Colonic mucosa (tissue), 4 donors: ENCODE measurements at regions not wholly inside any gene's neighbourhood (a gene's known extent, or its start where the extent isn't known, plus 50 kb on each side); places are given as distances from the start of the nearest gene placed in this dataset.

Experiments
- DNase-seq: peaks from one replicate; pipeline ENCODE4 v3.0.0-alpha.2; 2020
- H3K27ac ChIP-seq: fragments of 200-600 bp; one replicate; pipeline ENCODE4 v1.8.0; 2021
- H3K27me3 ChIP-seq: fragments of 200-600 bp; one replicate; pipeline ENCODE4 v1.8.0; 2021
- H3K36me3 ChIP-seq: fragments of 200-600 bp; one replicate; pipeline ENCODE4 v1.8.0; 2021
- H3K4me1 ChIP-seq: fragments of 200-600 bp; one replicate; pipeline ENCODE4 v1.8.0; 2021; ENCODE audit warnings: mild to moderate bottlenecking
- H3K4me3 ChIP-seq: fragments of 200-600 bp; one replicate; pipeline ENCODE4 v1.8.0; 2021
- H3K9ac ChIP-seq, 2 donors: one replicate each; pipeline ENCODE4 v1.7.0; 2013; ENCODE audit warnings: control low read depth in 2 of 2, low read depth in 2 of 2, low read length in 2 of 2
- H3K9me3 ChIP-seq: fragments of 200-600 bp; one replicate; pipeline ENCODE4 v1.8.0; 2021
- CTCF ChIP-seq: fragments of 200-600 bp; IDR thresholded peaks from one replicate; pipeline ENCODE4 v1.8.0; 2022; ENCODE audit warnings: antibody characterized with exemption, mild to moderate bottlenecking
- intact Hi-C: fragments of 100-400 bp; cut with DNase I; formaldehyde crosslinking; loops from one replicate; pipeline ENCODE4 v1.14.1; 2022
- donor health status: healthy.
- donor health status: DM: no; HTN: no; CAD: no.
- donor health status: DM: no; HTN: no; CAD: no.

GRCh38 chr15:36126194-36126593, 453.2 kb upstream of the CDIN1 start:
- Histone ChIP-seq H3K9ac (no peak overlapping the region), H3K4me1 (no peaks in the 10 kb centered on the region), H3K4me3 (no peak overlapping the region), H3K27ac (no peak overlapping the region), H3K9me3 (no peaks in the 10 kb centered on the region), H3K36me3 (no peaks in the 10 kb centered on the region), H3K27me3 (no peaks in the 10 kb centered on the region)
- DNase-seq: no peak
- TF ChIP-seq CTCF: no peak
- intact Hi-C loops: no loop called here

GRCh38 chr15:36130641-36131310, 448.6 kb upstream of the CDIN1 start:
- Histone ChIP-seq H3K9me3 (no peaks in the 10 kb centered on the region), H3K4me1 (no peaks in the 10 kb centered on the region), H3K36me3 (no peaks in the 10 kb centered on the region), H3K4me3 (no peak overlapping the region), H3K27ac (no peak overlapping the region), H3K27me3 (no peaks in the 10 kb centered on the region), H3K9ac (no peak overlapping the region)
- DNase-seq: no peak
- TF ChIP-seq CTCF: no peak
- intact Hi-C loops: no loop called here

GRCh38 chr15:36133742-36134141, 445.7 kb upstream of the CDIN1 start:
- intact Hi-C loops: no loop called here
- Histone ChIP-seq H3K36me3 (no peaks in the 10 kb centered on the region), H3K27ac (no peak overlapping the region), H3K9ac (no peak overlapping the region), H3K4me1 (no peaks in the 10 kb centered on the region), H3K27me3 (no peaks in the 10 kb centered on the region), H3K4me3 (no peak overlapping the region), H3K9me3 (no peaks in the 10 kb centered on the region)
- TF ChIP-seq CTCF: no peak
- no peak for DNase-seq

GRCh38 chr15:36136049-36136448, 443.4 kb upstream of the CDIN1 start:
- H3K4me3 ChIP-seq: no peak overlapping the region
- H3K27me3 ChIP-seq: no peaks in the 10 kb centered on the region
- H3K9ac ChIP-seq: no peak overlapping the region
- H3K27ac ChIP-seq: no peak overlapping the region
- H3K36me3 ChIP-seq: no peaks in the 10 kb centered on the region
- TF ChIP-seq CTCF: no peak
- no peaks in the 10 kb centered on the region for H3K4me1 ChIP-seq
- intact Hi-C loops: no loop called here
- DNase-seq: no peak
- no peaks in the 10 kb centered on the region for H3K9me3 ChIP-seq

- intact Hi-C loops: no loop called here
- H3K36me3 ChIP-seq: no peaks in the 10 kb centered on the region
- no peak overlapping the region for H3K4me3 ChIP-seq
- H3K4me1 ChIP-seq: no peaks in the 10 kb centered on the region
- no peak overlapping the region for H3K27ac ChIP-seq
- DNase-seq: no peak
- no peak overlapping the region for H3K9ac ChIP-seq
- no peak for TF ChIP-seq CTCF
- no peaks in the 10 kb centered on the region for H3K9me3 ChIP-seq
- H3K27me3 ChIP-seq: no peaks in the 10 kb centered on the region
Observed at GRCh38 chr15:36152936-36153335, 426.5 kb upstream of the CDIN1 start.
